Stimulated activated naive CD4-positive, alpha-beta T cell (primary cell): ENCODE measurements at regions not wholly inside any gene's neighbourhood (a gene's known extent, or its start where the extent isn't known, plus 50 kb on each side); places are given as distances from the start of the nearest gene placed in this dataset.

Experiments
- DNase-seq, 6 experiments: peaks; one replicate each; lab custom pipeline; 2025; lab: John Stamatoyannopoulos, UW

- DNase-seq: no peak
These were observed 137.6 kb downstream of the GOLIM4 start for GRCh38 chr3:167958141-167958540.

GRCh38 chr3:167952969-167953368, 142.8 kb downstream of the GOLIM4 start:
- no peak for DNase-seq

- DNase-seq: no peak
These were observed 145.5 kb downstream of the GOLIM4 start for GRCh38 chr3:167950212-167950611.

- no peak for DNase-seq
These were observed 154.3 kb downstream of the GOLIM4 start for GRCh38 chr3:167941234-167941995.

GRCh38 chr3:167940241-167940640, 155.5 kb downstream of the GOLIM4 start:
- no peak for DNase-seq

- no peak for DNase-seq
These were observed 157.2 kb downstream of the GOLIM4 start for GRCh38 chr3:167938516-167938915.

- no peak for DNase-seq
These were observed 159.7 kb downstream of the GOLIM4 start for GRCh38 chr3:167936019-167936418.

GRCh38 chr3:167930453-167930852, 165.3 kb downstream of the GOLIM4 start:
- no peak for DNase-seq

- no peak for DNase-seq
These were observed 165.8 kb downstream of the GOLIM4 start for GRCh38 chr3:167929968-167930367.

- no peak for DNase-seq
These were observed 167.3 kb downstream of the GOLIM4 start for GRCh38 chr3:167928381-167928780.

GRCh38 chr3:167920747-167921146, 175.0 kb downstream of the GOLIM4 start:
- DNase-seq: no peak

- DNase-seq: no peak
These were observed 176.1 kb downstream of the GOLIM4 start for GRCh38 chr3:167919590-167919989.

GRCh38 chr3:167918686-167919085, 177.0 kb downstream of the GOLIM4 start:
- DNase-seq: no peak

GRCh38 chr3:167918008-167918596, 177.6 kb downstream of the GOLIM4 start:
- no peak for DNase-seq

- DNase-seq: no peak
These were observed 177.8 kb downstream of the SERPINI1 start for GRCh38 chr3:167913219-167913835.

GRCh38 chr3:167909952-167910351, 174.4 kb downstream of the SERPINI1 start:
- no peak for DNase-seq

GRCh38 chr3:167909504-167909896, 174.0 kb downstream of the SERPINI1 start:
- no peak for DNase-seq

- DNase-seq: no peak
These were observed 173.4 kb downstream of the SERPINI1 start for GRCh38 chr3:167908746-167909503.

GRCh38 chr3:167908221-167908620, 172.7 kb downstream of the SERPINI1 start:
- no peak for DNase-seq

- no peak for DNase-seq
These were observed 165.6 kb downstream of the SERPINI1 start for GRCh38 chr3:167901138-167901537.

GRCh38 chr3:167899093-167899492, 163.6 kb downstream of the SERPINI1 start:
- DNase-seq: no peak

- no peak for DNase-seq
These were observed 162.6 kb downstream of the SERPINI1 start for GRCh38 chr3:167898091-167898490.

GRCh38 chr3:167895684-167896083, 160.2 kb downstream of the SERPINI1 start:
- no peak for DNase-seq
